ENCODE measurements at regions not wholly inside any gene's neighbourhood (a gene's known extent, or its start where the extent isn't known, plus 50 kb on each side); places are given as distances from the start of the nearest gene placed in this dataset.

DNA sequence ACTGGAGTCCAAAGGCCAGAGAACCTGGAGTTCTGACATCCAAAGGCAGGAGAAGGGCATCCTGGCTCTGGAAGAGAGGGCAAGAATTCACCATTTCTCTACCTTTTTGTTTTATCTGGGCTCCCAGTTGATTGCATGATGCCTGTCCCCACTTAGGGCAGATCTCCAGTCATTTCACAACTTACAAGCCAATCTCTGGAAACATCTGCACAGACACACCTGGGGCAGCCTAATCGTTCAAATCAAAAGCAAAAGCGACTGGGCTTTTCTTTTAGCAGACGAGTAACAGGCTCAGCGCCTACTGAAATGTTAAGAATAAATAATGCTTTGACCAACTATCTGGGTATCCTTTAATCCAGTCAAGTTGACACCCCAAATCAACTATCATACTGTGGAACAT is 136.0 kb upstream of the NPY2R start:
- intact Hi-C loops (cut with DNase I; ENCODE audit: low total_unique reads): no loop called here
- Histone ChIP-seq H3K36me3 (ENCODE audit: low read depth, missing control alignments) (no peaks in the 10 kb centered on the region), H3K4me1 (peaks cover 13% of the 10 kb centered on the region), H3K9me3 (no peaks in the 10 kb centered on the region), H3K27me3 (no peaks in the 10 kb centered on the region), H3K4me3 (no peak overlapping the region), H3K27ac (peak overlapping the region in 1 of 2 donors; percentile 85)
- TF ChIP-seq POLR2A (IDR thresholded peaks at IDR 0.05): no peak
- no peak for TF ChIP-seq CTCF (IDR thresholded peaks at IDR 0.05)
- 71 to 94% methylated on average over 4 of the region's 4 CpGs for WGBS, 2 donors
- no peak for DNase-seq

DNA sequence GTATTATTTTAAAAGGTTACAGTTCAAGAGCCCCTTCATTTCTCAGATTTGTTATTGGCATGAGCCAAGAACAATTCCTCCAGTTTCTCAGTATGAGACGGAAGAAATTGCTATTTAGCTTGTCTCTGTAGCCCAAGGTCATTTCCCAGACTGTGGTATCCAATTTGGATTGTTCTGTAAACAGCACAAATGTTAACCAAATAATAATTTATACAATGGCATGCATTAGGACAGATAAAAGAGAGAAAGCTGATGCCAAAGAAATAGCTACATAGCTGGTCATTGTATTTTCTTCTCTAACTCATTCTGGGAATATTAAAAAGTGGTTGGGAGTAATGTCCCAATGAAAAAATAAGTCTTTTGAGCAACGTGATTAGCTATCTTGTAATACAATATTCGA is 134.6 kb upstream of the NPY2R start:
- Histone ChIP-seq H3K27me3 (no peaks in the 10 kb centered on the region), H3K4me3 (no peak overlapping the region), H3K27ac (peak overlapping the region; percentile 65 to 85), H3K9me3 (no peaks in the 10 kb centered on the region), H3K4me1 (peaks cover 13% of the 10 kb centered on the region), H3K36me3 (ENCODE audit: low read depth, missing control alignments) (no peaks in the 10 kb centered on the region)
- TF ChIP-seq POLR2A (IDR thresholded peaks at IDR 0.05) (no peak), CTCF (IDR thresholded peaks at IDR 0.05) (no peak)
- 37 to 38% methylated on average over 3 of the region's 3 CpGs for WGBS, 2 donors
- no peak for DNase-seq
- intact Hi-C loops (cut with DNase I; ENCODE audit: low total_unique reads): no loop called here

- WGBS, 2 donors: 77 to 80% methylated on average over 3 of the region's 3 CpGs
- DNase-seq: no peak
- no peak overlapping the region for H3K27ac ChIP-seq
Measured at GRCh38 chr4:155076256-155076785, 132.1 kb upstream of the NPY2R start.

DNA sequence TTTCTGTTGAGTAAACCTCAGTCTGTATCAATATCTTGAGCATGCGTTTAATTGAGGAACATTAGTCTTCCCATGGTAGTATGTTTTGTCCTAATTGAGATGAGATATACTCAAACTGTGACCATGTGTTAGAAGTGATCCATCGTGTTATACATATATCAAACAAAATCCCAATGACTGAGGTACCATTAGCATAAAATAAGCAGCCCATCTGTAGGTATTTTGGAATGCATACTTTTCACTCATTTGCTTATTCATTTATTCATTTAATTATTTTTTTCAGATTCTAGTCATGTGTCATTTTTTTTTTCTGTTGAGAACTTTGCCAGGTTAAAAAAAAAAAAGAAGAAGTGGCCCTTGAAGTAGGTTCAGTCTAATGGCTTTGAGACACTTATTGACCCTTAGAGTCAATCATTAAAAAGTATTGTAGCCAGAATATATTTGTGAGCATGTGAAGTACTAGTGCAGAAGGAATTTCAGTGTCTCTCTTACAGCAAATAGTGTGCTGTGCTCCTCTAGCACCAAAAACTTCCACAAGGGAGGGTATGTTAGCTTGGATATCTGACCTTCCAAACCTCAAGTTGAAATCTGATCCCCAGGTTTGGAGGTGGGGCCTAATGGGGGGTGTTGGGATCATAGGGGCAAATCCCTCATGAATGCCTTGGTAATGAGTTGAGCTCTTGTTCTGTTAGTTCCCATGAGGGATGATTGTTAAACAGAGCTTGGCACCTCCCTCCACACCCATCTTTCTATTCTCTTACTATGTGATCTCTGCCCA is 130.8 kb upstream of the NPY2R start:
- TF ChIP-seq CTCF (IDR thresholded peaks at IDR 0.05): no peak
- TF ChIP-seq POLR2A (IDR thresholded peaks at IDR 0.05): no peak
- no peak overlapping the region for H3K4me3 ChIP-seq
- no peak overlapping the region for H3K27ac ChIP-seq
- intact Hi-C loops (cut with DNase I; ENCODE audit: low total_unique reads): no loop called here
- H3K9me3 ChIP-seq: no peaks in the 10 kb centered on the region
- H3K27me3 ChIP-seq: no peaks in the 10 kb centered on the region
- peaks cover 13% of the 10 kb centered on the region for H3K4me1 ChIP-seq
- no peak for DNase-seq
- H3K36me3 ChIP-seq (ENCODE audit: low read depth, missing control alignments): no peaks in the 10 kb centered on the region
- WGBS, 2 donors: 88 to 98% methylated on average over 2 of the region's 2 CpGs

More at GRCh38 chr4:155076256-155076785, 132.1 kb upstream of the NPY2R start:
- no peaks in the 10 kb centered on the region for H3K36me3 ChIP-seq (ENCODE audit: low read depth, missing control alignments)
- H3K4me1 ChIP-seq: peaks cover 13% of the 10 kb centered on the region
- no peaks in the 10 kb centered on the region for H3K27me3 ChIP-seq
- no peaks in the 10 kb centered on the region for H3K9me3 ChIP-seq
- intact Hi-C loops (cut with DNase I; ENCODE audit: low total_unique reads): no loop called here
- no peak for TF ChIP-seq POLR2A (IDR thresholded peaks at IDR 0.05)
- TF ChIP-seq CTCF (IDR thresholded peaks at IDR 0.05): no peak
- no peak overlapping the region for H3K4me3 ChIP-seq

DNA sequence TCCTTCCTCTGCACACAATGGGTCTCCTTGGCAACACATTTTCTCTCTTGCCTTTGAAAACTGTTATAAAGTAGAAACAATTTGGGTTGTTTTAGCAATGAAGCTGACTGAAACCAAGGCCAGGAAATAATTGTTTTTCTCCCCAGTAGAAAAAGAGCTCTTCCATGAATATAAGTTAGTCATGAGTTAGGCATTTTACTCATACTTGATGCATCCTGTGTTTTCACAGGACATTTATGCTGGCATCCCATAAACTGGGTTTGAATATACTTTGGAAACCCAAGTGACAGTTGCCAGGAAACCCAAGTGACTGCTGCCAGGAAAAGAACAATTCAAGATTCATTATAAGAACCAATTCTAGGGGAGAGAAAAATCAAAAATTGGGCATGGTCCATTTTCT is 128.6 kb upstream of the NPY2R start:
- DNase-seq: no peak
- Histone ChIP-seq H3K4me1 (peaks cover 2% of the 10 kb centered on the region), H3K4me3 (no peak overlapping the region), H3K9me3 (no peaks in the 10 kb centered on the region), H3K27me3 (no peaks in the 10 kb centered on the region), H3K36me3 (ENCODE audit: low read depth, missing control alignments) (no peaks in the 10 kb centered on the region), H3K27ac (no peak overlapping the region)
- no peak for TF ChIP-seq POLR2A (IDR thresholded peaks at IDR 0.05)
- TF ChIP-seq CTCF (IDR thresholded peaks at IDR 0.05): no peak
- intact Hi-C loops (cut with DNase I; ENCODE audit: low total_unique reads): no loop called here
